ENCODE measurements at regions not wholly inside any gene's neighbourhood (a gene's known extent, or its start where the extent isn't known, plus 50 kb on each side); places are given as distances from the start of the nearest gene placed in this dataset.
"Not testable (repeated sequence)": the region's sequence is repeated elsewhere in the genome, so short reads cannot be mapped to it uniquely, and the experiment has no call there.

GRCh38 chr5:91925249-91925648 is 542.1 kb upstream of the ARRDC3 start:
- no peak overlapping the region for H3K4me3 ChIP-seq (ENCODE audit: low read depth, low read length)
- TF ChIP-seq CTCF (IDR thresholded peaks at IDR 0.05; ENCODE audit: low read depth, low read length), result no peak

- not testable (repeated sequence) for H3K4me3 ChIP-seq (ENCODE audit: low read depth, low read length)
These were observed 534.1 kb upstream of the ARRDC3 start for GRCh38 chr5:91917037-91917814.

GRCh38 chr5:91910655-91911054 is 527.5 kb upstream of the ARRDC3 start:
- H3K4me3 ChIP-seq (ENCODE audit: low read depth, low read length), result no peak overlapping the region
- no peak for TF ChIP-seq CTCF (IDR thresholded peaks at IDR 0.05; ENCODE audit: low read depth, low read length)

GRCh38 chr5:91910247-91910646 is 527.1 kb upstream of the ARRDC3 start:
- TF ChIP-seq CTCF (IDR thresholded peaks at IDR 0.05; ENCODE audit: low read depth, low read length), result no peak
- H3K4me3 ChIP-seq (ENCODE audit: low read depth, low read length), result no peak overlapping the region

- no peak for TF ChIP-seq CTCF (IDR thresholded peaks at IDR 0.05; ENCODE audit: low read depth, low read length)
- no peak overlapping the region for H3K4me3 ChIP-seq (ENCODE audit: low read depth, low read length)
These were observed 523.4 kb upstream of the ARRDC3 start for GRCh38 chr5:91906494-91906893.

- TF ChIP-seq CTCF (IDR thresholded peaks at IDR 0.05; ENCODE audit: low read depth, low read length), result no peak
These were observed 522.9 kb upstream of the ARRDC3 start for GRCh38 chr5:91906027-91906426.

GRCh38 chr5:91898898-91899297 is 515.8 kb upstream of the ARRDC3 start:
- H3K4me3 ChIP-seq (ENCODE audit: low read depth, low read length), result no peak overlapping the region
- TF ChIP-seq CTCF (IDR thresholded peaks at IDR 0.05; ENCODE audit: low read depth, low read length), result no peak

More at GRCh38 chr5:91906027-91906426, 522.9 kb upstream of the ARRDC3 start:
- no peak overlapping the region for H3K4me3 ChIP-seq (ENCODE audit: low read depth, low read length)

GRCh38 chr5:91898019-91898418 is 514.9 kb upstream of the ARRDC3 start:
- TF ChIP-seq CTCF (IDR thresholded peaks at IDR 0.05; ENCODE audit: low read depth, low read length), result no peak
- no peak overlapping the region for H3K4me3 ChIP-seq (ENCODE audit: low read depth, low read length)

Measured in WI38 (cell line).